RWPE1 (cell line): ENCODE measurements at regions not wholly inside any gene's neighbourhood (a gene's known extent, or its start where the extent isn't known, plus 50 kb on each side); places are given as distances from the start of the nearest gene placed in this dataset.

ENCODE experiments used
- CTCF ChIA-PET: fragments of 350-600 bp; sonication (Branson Sonifier 250); formaldehyde crosslinking; extraction: SDS; loops from one replicate; lab custom pipeline; 2021; lab: Yijun Ruan, JAX
- POLR2A ChIA-PET: fragments of 400-600 bp; formaldehyde crosslinking; extraction: SDS; loops from one replicate; lab custom pipeline; 2020; ENCODE audit warnings: antibody characterized with exemption; ENCODE audit not compliant: low non-redundant PET; lab: Yijun Ruan, JAX
- DNase-seq: peaks from one replicate; pipeline ENCODE4 v3.0.0; 2012; ENCODE audit warnings: low spot score
- H3K27ac ChIP-seq: fragments of 450-650 bp; 2 replicates; pipeline ENCODE4 v1.5.1; 2017
- TF ChIP-seq, protein P1 (sequence below): fragments of 450-650 bp; conservative IDR thresholded peaks from 2 replicates; pipeline ENCODE4 v1.5.1; 2017; ENCODE audit warnings: low read depth, mild to moderate bottlenecking

- H3K27ac ChIP-seq: no peak overlapping the region
- CTCF ChIA-PET: interaction anchor here (0.7 kb wide), 1 partner anchor 28 kb away, joined by 3 read pairs; no protein-coding TSS in a partner anchor
- no peak for DNase-seq
- POLR2A ChIA-PET: no interaction called here
- TF ChIP-seq, protein P1, sequence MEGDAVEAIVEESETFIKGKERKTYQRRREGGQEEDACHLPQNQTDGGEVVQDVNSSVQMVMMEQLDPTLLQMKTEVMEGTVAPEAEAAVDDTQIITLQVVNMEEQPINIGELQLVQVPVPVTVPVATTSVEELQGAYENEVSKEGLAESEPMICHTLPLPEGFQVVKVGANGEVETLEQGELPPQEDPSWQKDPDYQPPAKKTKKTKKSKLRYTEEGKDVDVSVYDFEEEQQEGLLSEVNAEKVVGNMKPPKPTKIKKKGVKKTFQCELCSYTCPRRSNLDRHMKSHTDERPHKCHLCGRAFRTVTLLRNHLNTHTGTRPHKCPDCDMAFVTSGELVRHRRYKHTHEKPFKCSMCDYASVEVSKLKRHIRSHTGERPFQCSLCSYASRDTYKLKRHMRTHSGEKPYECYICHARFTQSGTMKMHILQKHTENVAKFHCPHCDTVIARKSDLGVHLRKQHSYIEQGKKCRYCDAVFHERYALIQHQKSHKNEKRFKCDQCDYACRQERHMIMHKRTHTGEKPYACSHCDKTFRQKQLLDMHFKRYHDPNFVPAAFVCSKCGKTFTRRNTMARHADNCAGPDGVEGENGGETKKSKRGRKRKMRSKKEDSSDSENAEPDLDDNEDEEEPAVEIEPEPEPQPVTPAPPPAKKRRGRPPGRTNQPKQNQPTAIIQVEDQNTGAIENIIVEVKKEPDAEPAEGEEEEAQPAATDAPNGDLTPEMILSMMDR: no peak
Observed at GRCh38 chr18:24947521-24948305, 404.3 kb downstream of the ZNF521 start.

DNA sequence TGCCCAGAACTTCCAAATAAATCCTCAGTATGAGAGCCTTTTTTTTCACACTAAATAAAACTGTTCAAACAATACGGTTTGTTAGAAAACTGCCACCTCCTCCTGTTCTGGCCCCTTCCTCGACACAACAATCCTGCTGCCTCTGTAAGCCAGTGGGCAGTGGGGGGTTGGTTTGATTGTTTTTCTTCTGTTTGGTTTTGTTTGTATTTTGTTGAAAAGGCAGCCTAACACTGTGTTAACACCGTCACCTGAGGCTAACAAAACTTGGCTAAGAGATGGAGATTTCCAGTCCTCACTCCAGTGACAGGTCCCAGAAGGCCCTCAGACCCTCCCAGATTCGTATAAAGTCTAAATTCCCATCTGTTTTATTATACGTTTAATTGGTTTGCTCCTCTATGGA is 402.1 kb downstream of the ZNF521 start:
- H3K27ac ChIP-seq: no peak overlapping the region
- CTCF ChIA-PET: no interaction called here
- POLR2A ChIA-PET: no interaction called here
- no peak for DNase-seq
- TF ChIP-seq, protein P1: no peak

- no peak for DNase-seq
- H3K27ac ChIP-seq: no peak overlapping the region
- CTCF ChIA-PET: interaction anchor here (0.7 kb wide), 1 partner anchor 119 kb away, joined by 4 read pairs; no protein-coding TSS in a partner anchor
- POLR2A ChIA-PET: no interaction called here
- TF ChIP-seq, protein P1: no peak
Observed at GRCh38 chr18:24954341-24954740, 397.6 kb downstream of the ZNF521 start.

- TF ChIP-seq, protein P1: no peak
- CTCF ChIA-PET: no interaction called here
- POLR2A ChIA-PET: no interaction called here
- DNase-seq: no peak
- H3K27ac ChIP-seq: no peak overlapping the region
Observed at GRCh38 chr18:24958001-24958400, 394.0 kb downstream of the ZNF521 start.

GRCh38 chr18:24959051-24959476 is 392.9 kb downstream of the ZNF521 start:
- POLR2A ChIA-PET: no interaction called here
- no peak overlapping the region for H3K27ac ChIP-seq
- TF ChIP-seq, protein P1: no peak
- DNase-seq: no peak
- CTCF ChIA-PET: no interaction called here

- TF ChIP-seq, protein P1: no peak
- no peak for DNase-seq
- POLR2A ChIA-PET: no interaction called here
- CTCF ChIA-PET: interaction anchor here (0.7 kb wide), 1 partner anchor 40 kb away, joined by 3 read pairs; no protein-coding TSS in a partner anchor
- no peak overlapping the region for H3K27ac ChIP-seq
Observed at GRCh38 chr18:24964216-24964615, 387.8 kb downstream of the ZNF521 start.
